K562 (cell line): ENCODE measurements at regions not wholly inside any gene's neighbourhood (a gene's known extent, or its start where the extent isn't known, plus 50 kb on each side); places are given as distances from the start of the nearest gene placed in this dataset.

ENCODE experiments used
- ARID1B ChIP-seq: fragments of 450-650 bp; IDR thresholded peaks from 2 replicates; pipeline ENCODE4 v1.6.1; 2016; ENCODE audit warnings: antibody characterized with exemption, mild to moderate bottlenecking, inconsistent platforms
- ATF7 ChIP-seq: fragments of 450-650 bp; IDR thresholded peaks from 2 replicates; pipeline ENCODE4 v1.7.1; 2014; ENCODE audit warnings: mild to moderate bottlenecking, moderate library complexity
- CLOCK ChIP-seq: fragments of 250-450 bp; sonication (Bioruptor Pico); IDR thresholded peaks from 2 replicates; pipeline ENCODE4 v1.4.0; 2020; ENCODE audit warnings: mild to moderate bottlenecking, moderate library complexity, borderline replicate concordance
- GTF2E2 ChIP-seq: fragments of 200-800 bp; sonication (Bioruptor generic); IDR thresholded peaks from 2 replicates; pipeline ENCODE4 v1.6.1; 2016; ENCODE audit warnings: missing genetic modification characterization, missing compliant biosample characterization
- ILK ChIP-seq: fragments of 450-650 bp; IDR thresholded peaks from 2 replicates; pipeline ENCODE4 v1.6.1; 2016; ENCODE audit warnings: missing genetic modification characterization, low read depth, mild to moderate bottlenecking, missing compliant biosample characterization, moderate library complexity, borderline replicate concordance
- JUN ChIP-seq, 2 experiments: sonication (generic) in 1 of 2; formaldehyde crosslinking in 1 of 2; IDR thresholded peaks; 2 replicates each; pipeline versions ENCODE4 v1.6.1 to v1.8.0; 2012 to 2022; ENCODE audit warnings: borderline replicate concordance in 2 of 2, mild to moderate bottlenecking in 2 of 2, improper control_type of control experiment in 1 of 2, low read depth in 1 of 2, low read length in 1 of 2, missing genetic modification reagents in 1 of 2
- JUNB ChIP-seq: fragments of 450-650 bp; formaldehyde crosslinking; conservative IDR thresholded peaks from 2 replicates; pipeline ENCODE4 v1.4.0; 2020; ENCODE audit warnings: mild to moderate bottlenecking
- MBD2 ChIP-seq: sonication (generic); IDR thresholded peaks from 2 replicates; pipeline ENCODE4 v1.6.1; 2016; ENCODE audit warnings: low read depth, borderline replicate concordance
- MCM5 ChIP-seq: fragments of 450-650 bp; IDR thresholded peaks from 2 replicates; pipeline ENCODE4 v1.6.1; 2016; ENCODE audit warnings: low read depth
- MTA1 ChIP-seq: fragments of 450-650 bp; IDR thresholded peaks from 2 replicates; pipeline ENCODE4 v1.6.1; 2017; ENCODE audit warnings: borderline replicate concordance
- NONO ChIP-seq, 2 experiments: fragments of 200-400 bp in 1 of 2; fragments of 450-650 bp in 1 of 2; formaldehyde crosslinking in 1 of 2; IDR thresholded peaks; 2 replicates each; pipeline ENCODE4 v1.6.1; 2017; ENCODE audit warnings: low read depth in 2 of 2, mild to moderate bottlenecking in 2 of 2, moderate library complexity in 2 of 2, low read length in 1 of 2
- NR2C2 ChIP-seq, 2 experiments: fragments of 200-800 bp in 1 of 2; sonication (Bioruptor generic) in 1 of 2; sonication (generic) in 1 of 2; formaldehyde crosslinking in 1 of 2; IDR thresholded peaks; 2 replicates each; pipeline versions ENCODE4 v1.6.1 to v1.8.0; 2016 to 2022; ENCODE audit warnings: mild to moderate bottlenecking in 1 of 2, missing compliant biosample characterization in 1 of 2, missing genetic modification characterization in 1 of 2, missing genetic modification reagents in 1 of 2
- PHB ChIP-seq: fragments of 250-450 bp; sonication (Bioruptor Pico); IDR thresholded peaks from 2 replicates; pipeline ENCODE4 v1.5.0; 2021
- TF ChIP-seq, protein P1 (sequence below): sonication (generic); formaldehyde crosslinking; IDR thresholded peaks from 2 replicates; pipeline ENCODE4 v1.8.0; 2022; ENCODE audit warnings: mild to moderate bottlenecking, low read depth, missing genetic modification reagents

- no peak for TF ChIP-seq CLOCK
- no peak for TF ChIP-seq PHB (CRISPR knock-in tag)
- TF ChIP-seq ARID1B = 0 out of 2 replicates have a peak, but pooled peaks have one; percentile 24
- TF ChIP-seq ATF7 = peak; percentile 97
- TF ChIP-seq JUNB (CRISPR knock-in tag) = 0 out of 2 replicates have a peak, but pooled peaks have one; percentile 29
- no peak for TF ChIP-seq MCM5
- no peak for TF ChIP-seq MTA1
- TF ChIP-seq JUN (IDR thresholded peaks at IDR 0.05; ENCODE audit: borderline replicate concordance, low read depth, low read length) = peak; percentile 75
- no peak for TF ChIP-seq JUN (CRISPR knock-in tag; IDR thresholded peaks at IDR 0.05; ENCODE audit: borderline replicate concordance)
- TF ChIP-seq GTF2E2 (tag) = no peak
- no peak for TF ChIP-seq NR2C2 (CRISPR knock-in tag; IDR thresholded peaks at IDR 0.05)
- peak; percentile 41; the same call in 1 of the 2 replicates for TF ChIP-seq NR2C2 (tag; IDR thresholded peaks at IDR 0.05)
- TF ChIP-seq, protein P1, sequence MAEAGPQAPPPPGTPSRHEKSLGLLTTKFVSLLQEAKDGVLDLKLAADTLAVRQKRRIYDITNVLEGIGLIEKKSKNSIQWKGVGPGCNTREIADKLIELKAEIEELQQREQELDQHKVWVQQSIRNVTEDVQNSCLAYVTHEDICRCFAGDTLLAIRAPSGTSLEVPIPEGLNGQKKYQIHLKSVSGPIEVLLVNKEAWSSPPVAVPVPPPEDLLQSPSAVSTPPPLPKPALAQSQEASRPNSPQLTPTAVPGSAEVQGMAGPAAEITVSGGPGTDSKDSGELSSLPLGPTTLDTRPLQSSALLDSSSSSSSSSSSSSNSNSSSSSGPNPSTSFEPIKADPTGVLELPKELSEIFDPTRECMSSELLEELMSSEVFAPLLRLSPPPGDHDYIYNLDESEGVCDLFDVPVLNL (CRISPR knock-in tag) = no peak
- no peak for TF ChIP-seq ILK
- TF ChIP-seq NONO (IDR thresholded peaks at IDR 0.05; ENCODE audit: low read depth in 2 of 2, low read length in 1 of 2) = no peak
- no peak for TF ChIP-seq MBD2
- TF ChIP-seq, all 486 proteins: peak for 15
These were observed 97.0 kb upstream of the ATL2 start (continued) for GRCh38 chr2:38474021-38474456.
